ACHN (cell line): ENCODE measurements at regions not wholly inside any gene's neighbourhood (a gene's known extent, or its start where the extent isn't known, plus 50 kb on each side); places are given as distances from the start of the nearest gene placed in this dataset.

Experiments used
- DNase-seq: peaks from one replicate; pipeline ENCODE4 v3.0.0-alpha.2; 2015
- in situ Hi-C: cut with HindIII; loops from 2 replicates; pipeline ENCODE4 v1.10.0; 2017; ENCODE audit warnings: low sequenced_read_pairs, low pct_ligation_motif_present, low pct_unique_long_range_greater_than_20kb

GRCh38 chr11:91802475-91802874 lies 422.1 kb upstream of the FAT3 start:
- in situ Hi-C loops: no loop called here
- no peak for DNase-seq

GRCh38 chr11:91800208-91800914 lies 424.3 kb upstream of the FAT3 start:
- no peak for DNase-seq
- in situ Hi-C loops: no loop called here

GRCh38 chr11:91798240-91798639 lies 426.4 kb upstream of the FAT3 start:
- in situ Hi-C loops: no loop called here
- no peak for DNase-seq

GRCh38 chr11:91796999-91797398 lies 427.6 kb upstream of the FAT3 start:
- in situ Hi-C loops: no loop called here
- DNase-seq: peak; percentile 43

- in situ Hi-C loops: no loop called here
- DNase-seq: no peak
These were observed 429.3 kb upstream of the FAT3 start for GRCh38 chr11:91795139-91795887.

GRCh38 chr11:91794146-91794545 lies 430.5 kb upstream of the FAT3 start:
- DNase-seq: no peak
- in situ Hi-C loops: no loop called here

GRCh38 chr11:91792779-91793262 lies 431.8 kb upstream of the FAT3 start:
- in situ Hi-C loops: no loop called here
- DNase-seq: no peak

- no peak for DNase-seq
- in situ Hi-C loops: no loop called here
These were observed 433.5 kb upstream of the FAT3 start for GRCh38 chr11:91791171-91791468.

- in situ Hi-C loops: no loop called here
- DNase-seq: no peak
These were observed 434.1 kb upstream of the FAT3 start for GRCh38 chr11:91790346-91791170.

GRCh38 chr11:91788764-91789163 lies 435.9 kb upstream of the FAT3 start:
- in situ Hi-C loops: no loop called here
- no peak for DNase-seq

GRCh38 chr11:91786097-91786496 lies 438.5 kb upstream of the FAT3 start:
- in situ Hi-C loops: no loop called here
- no peak for DNase-seq

GRCh38 chr11:91783173-91783572 lies 441.4 kb upstream of the FAT3 start:
- no peak for DNase-seq
- in situ Hi-C loops: no loop called here

GRCh38 chr11:91778758-91779157 lies 445.9 kb upstream of the FAT3 start:
- in situ Hi-C loops: no loop called here
- DNase-seq: no peak

- DNase-seq: no peak
- in situ Hi-C loops: no loop called here
These were observed 448.0 kb upstream of the FAT3 start for GRCh38 chr11:91776655-91777054.

- in situ Hi-C loops: no loop called here
- no peak for DNase-seq
These were observed 451.5 kb upstream of the FAT3 start for GRCh38 chr11:91773090-91773489.

- no peak for DNase-seq
- in situ Hi-C loops: no loop called here
These were observed 452.7 kb upstream of the FAT3 start for GRCh38 chr11:91771961-91772360.

GRCh38 chr11:91768783-91769182 lies 455.8 kb upstream of the FAT3 start:
- no peak for DNase-seq
- in situ Hi-C loops: no loop called here

GRCh38 chr11:91763331-91763730 lies 461.3 kb upstream of the FAT3 start:
- in situ Hi-C loops: no loop called here

GRCh38 chr11:91761406-91762025 lies 463.1 kb upstream of the FAT3 start:
- DNase-seq: no peak
- in situ Hi-C loops: no loop called here

More at GRCh38 chr11:91763331-91763730, 461.3 kb upstream of the FAT3 start:
- no peak for DNase-seq
